Cardiac muscle cell (in vitro differentiated cells and primary cell): ENCODE measurements at regions not wholly inside any gene's neighbourhood (a gene's known extent, or its start where the extent isn't known, plus 50 kb on each side); places are given as distances from the start of the nearest gene placed in this dataset.

Source experiments
- DNase-seq, 2 donors: peaks; one replicate each; pipeline versions ENCODE4 v3.0.0 to v3.0.0-alpha.2; 2010 to 2017; ENCODE audit warnings: low read depth in 1 of 2, low spot score in 1 of 2
- H3K27ac ChIP-seq: fragments of 200-600 bp; sonication (generic); 2 replicates; pipeline ENCODE4 v1.5.1; 2016
- H3K27me3 ChIP-seq: fragments of 200-600 bp; sonication (generic); 2 replicates; pipeline ENCODE4 v1.6.0; 2016; ENCODE audit warnings: control low read depth
- H3K36me3 ChIP-seq: fragments of 200-600 bp; sonication (generic); 2 replicates; pipeline ENCODE4 v1.5.1; 2016; ENCODE audit warnings: control low read depth
- H3K4me1 ChIP-seq: fragments of 200-600 bp; sonication (generic); 2 replicates; pipeline ENCODE4 v1.8.1; 2017; ENCODE audit warnings: low read depth, mild to moderate bottlenecking, mixed run types
- H3K4me3 ChIP-seq: fragments of 200-600 bp; sonication (generic); 2 replicates; pipeline ENCODE4 v1.5.1; 2016; ENCODE audit warnings: mild to moderate bottlenecking
- H3K9me3 ChIP-seq: fragments of 200-600 bp; sonication (generic); 2 replicates; pipeline ENCODE4 v1.5.1; 2017; ENCODE audit warnings: low read depth, mild to moderate bottlenecking, control low read depth
- CTCF ChIP-seq: IDR thresholded peaks from 2 replicates; pipeline ENCODE4 v1.5.1; 2012; ENCODE audit warnings: low read depth, mild to moderate bottlenecking, low read length

GRCh38 chr2:38440655-38441054, 63.6 kb upstream of the ATL2 start:
- no peaks in the 10 kb centered on the region for H3K27me3 ChIP-seq
- no peaks in the 10 kb centered on the region for H3K36me3 ChIP-seq
- H3K4me1 ChIP-seq: peaks cover 16% of the 10 kb centered on the region
- no peak overlapping the region for H3K27ac ChIP-seq
- TF ChIP-seq CTCF: no peak
- peak; percentile 28 to 88 for DNase-seq
- H3K4me3 ChIP-seq: no peak overlapping the region
- H3K9me3 ChIP-seq: no peaks in the 10 kb centered on the region

GRCh38 chr2:38439863-38440262, 62.8 kb upstream of the ATL2 start:
- Histone ChIP-seq H3K4me3 (no peak overlapping the region), H3K27me3 (no peaks in the 10 kb centered on the region), H3K9me3 (no peaks in the 10 kb centered on the region), H3K4me1 (peaks cover 16% of the 10 kb centered on the region), H3K36me3 (no peaks in the 10 kb centered on the region), H3K27ac (no peak overlapping the region)
- no peak for TF ChIP-seq CTCF
- DNase-seq: no peak

GRCh38 chr2:38438883-38439612, 62.0 kb upstream of the ATL2 start:
- Histone ChIP-seq H3K9me3 (no peaks in the 10 kb centered on the region), H3K27me3 (no peaks in the 10 kb centered on the region), H3K36me3 (no peaks in the 10 kb centered on the region), H3K4me1 (peaks cover 16% of the 10 kb centered on the region), H3K27ac (no peak overlapping the region), H3K4me3 (no peak overlapping the region)
- no peak for DNase-seq
- TF ChIP-seq CTCF: no peak

DNA sequence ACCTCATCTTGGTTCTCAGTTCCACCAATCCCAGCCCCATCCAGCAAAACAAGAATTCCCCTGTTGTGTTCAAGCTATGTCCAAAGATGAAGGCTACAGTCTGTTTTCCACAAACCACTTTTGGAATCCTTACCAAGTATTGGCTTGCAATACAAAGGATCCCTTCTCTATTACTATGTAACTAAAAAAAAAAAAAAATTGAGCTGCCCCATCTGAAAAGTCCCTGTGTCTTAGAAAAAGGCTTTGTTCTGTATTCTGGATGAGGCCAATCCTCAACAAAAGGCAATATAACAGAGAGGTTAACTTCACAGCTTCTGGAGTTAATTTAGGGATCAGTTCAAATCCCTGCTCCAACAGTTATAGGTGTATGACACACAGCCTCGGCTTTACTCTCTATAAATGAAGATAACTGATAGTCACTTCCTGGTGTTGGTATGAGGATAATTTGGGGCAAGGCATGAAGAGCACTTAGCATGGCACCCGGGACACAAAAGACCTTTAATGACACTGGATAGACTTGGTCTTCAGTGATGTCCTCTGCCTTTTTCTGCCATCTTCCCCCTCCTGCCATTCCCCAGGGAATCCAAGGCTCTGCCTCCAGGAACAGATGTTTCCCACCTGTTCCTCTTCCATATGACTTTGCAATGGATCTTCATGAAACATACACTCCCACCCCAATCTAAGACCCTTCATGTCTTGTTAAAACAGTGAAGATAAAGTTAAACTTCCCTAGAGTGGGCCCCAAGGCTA, 61.2 kb upstream of the ATL2 start:
- DNase-seq: no peak
- TF ChIP-seq CTCF: no peak
- no peak overlapping the region for H3K27ac ChIP-seq
- no peak overlapping the region for H3K4me3 ChIP-seq
- H3K4me1 ChIP-seq: peaks cover 14% of the 10 kb centered on the region
- no peaks in the 10 kb centered on the region for H3K9me3 ChIP-seq
- no peaks in the 10 kb centered on the region for H3K27me3 ChIP-seq
- H3K36me3 ChIP-seq: no peaks in the 10 kb centered on the region

DNA sequence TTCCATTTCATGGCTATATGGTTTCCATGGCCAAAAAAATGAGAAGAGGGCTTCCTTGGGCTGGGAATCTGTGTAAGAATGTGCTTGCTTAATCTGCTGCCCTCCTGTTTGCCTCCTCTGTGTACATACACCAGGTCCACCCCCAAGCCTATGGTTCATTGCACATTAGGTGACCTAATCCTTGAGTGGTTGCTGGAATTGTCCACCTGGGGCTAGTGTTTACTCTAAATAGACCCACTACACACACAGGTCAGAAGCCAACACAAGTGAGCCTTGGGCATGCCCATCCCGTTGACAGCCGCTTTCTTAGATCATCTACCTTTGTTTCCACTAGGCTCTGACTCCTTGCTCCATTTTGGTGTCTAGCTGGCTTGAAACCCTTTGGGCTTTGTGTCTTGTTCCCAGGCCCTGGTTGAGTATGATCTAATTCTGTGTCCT, 59.2 kb upstream of the ATL2 start:
- H3K4me1 ChIP-seq: peaks cover 5% of the 10 kb centered on the region
- no peak overlapping the region for H3K27ac ChIP-seq
- TF ChIP-seq CTCF: no peak
- H3K36me3 ChIP-seq: no peaks in the 10 kb centered on the region
- H3K9me3 ChIP-seq: no peaks in the 10 kb centered on the region
- no peak overlapping the region for H3K4me3 ChIP-seq
- DNase-seq: no peak
- H3K27me3 ChIP-seq: no peaks in the 10 kb centered on the region
